ENCODE measurements at regions not wholly inside any gene's neighbourhood (a gene's known extent, or its start where the extent isn't known, plus 50 kb on each side); places are given as distances from the start of the nearest gene placed in this dataset.

DNA sequence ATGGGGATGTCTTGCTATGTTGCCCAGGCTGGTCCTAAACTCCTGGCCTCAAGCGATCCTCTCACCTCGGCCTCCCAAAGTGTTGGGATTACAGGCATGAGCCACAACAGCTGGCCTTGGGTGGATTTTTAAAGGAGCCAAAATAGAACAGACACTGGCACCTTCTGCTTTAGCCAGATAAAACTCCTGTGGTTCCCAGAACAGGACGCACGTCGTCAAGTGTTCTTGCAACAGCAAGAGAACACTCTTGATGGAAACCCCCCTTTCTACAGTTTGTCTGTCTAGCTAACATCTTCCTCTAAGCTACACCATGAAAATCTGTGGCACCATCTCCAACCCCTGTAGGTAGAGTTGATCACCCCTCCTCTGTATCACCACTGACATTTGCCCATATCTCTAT is 122.6 kb downstream of the NPIPB5 start:
- H3K4me3 ChIP-seq (ENCODE audit: insufficient read depth, low read depth, low read length), result no peak overlapping the region
- TF ChIP-seq POLR2A (IDR thresholded peaks at IDR 0.05; ENCODE audit: low read depth, low read length), result no peak
- TF ChIP-seq NFE2L2 (IDR thresholded peaks at IDR 0.05; ENCODE audit: low read depth, low read length), result no peak
- TF ChIP-seq, protein P1, sequence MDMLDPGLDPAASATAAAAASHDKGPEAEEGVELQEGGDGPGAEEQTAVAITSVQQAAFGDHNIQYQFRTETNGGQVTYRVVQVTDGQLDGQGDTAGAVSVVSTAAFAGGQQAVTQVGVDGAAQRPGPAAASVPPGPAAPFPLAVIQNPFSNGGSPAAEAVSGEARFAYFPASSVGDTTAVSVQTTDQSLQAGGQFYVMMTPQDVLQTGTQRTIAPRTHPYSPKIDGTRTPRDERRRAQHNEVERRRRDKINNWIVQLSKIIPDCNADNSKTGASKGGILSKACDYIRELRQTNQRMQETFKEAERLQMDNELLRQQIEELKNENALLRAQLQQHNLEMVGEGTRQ (IDR thresholded peaks at IDR 0.05; ENCODE audit: low read depth, low read length), result no peak
- TF ChIP-seq RCOR1 (IDR thresholded peaks at IDR 0.05; ENCODE audit: insufficient replicate concordance, low read length), result no peak
- TF ChIP-seq RAD21 (IDR thresholded peaks at IDR 0.05; ENCODE audit: low read length), result no peak
- 79% methylated on average over 5 of the region's 5 CpGs; no CpG with 5 or more reads in 1 of the 2 experiments for WGBS, 2 experiments (ENCODE audit: extremely low coverage in 2 of 2, insufficient read length in 1 of 2)
- no peak overlapping the region for H3K23ac ChIP-seq (ENCODE audit: low read depth, low read length)
- no peak overlapping the region for H4K8ac ChIP-seq (ENCODE audit: low read depth in 2 of 2, low read length in 2 of 2)
- in situ Hi-C loops (cut with MboI; ENCODE audit: low sequenced_read_pairs) (no loop called here), intact Hi-C loops (cut with micrococcal nuclease) (no loop called here), dilution Hi-C loops (cut with HindIII; ENCODE audit: low sequenced_read_pairs, unreplicated experiment) (no loop called here)
- H3K4ac ChIP-seq (ENCODE audit: low read depth, low read length), result no peak overlapping the region
- CTCF ChIA-PET, result interaction anchor here (0.5 to 0.7 kb wide), 2 partner anchors 39 to 225 kb away, joined by 3 to 4 read pairs; no protein-coding TSS in a partner anchor
- no peak overlapping the region for H2AK5ac ChIP-seq (ENCODE audit: low read depth, low read length)
- no peaks in the 10 kb centered on the region for H3K36me3 ChIP-seq (ENCODE audit: control insufficient read depth, insufficient read depth, low read length)
- H3K9me3 ChIP-seq (ENCODE audit: control insufficient read depth, insufficient read depth, low read length), result no peaks in the 10 kb centered on the region
- H3K4me1 ChIP-seq (ENCODE audit: control insufficient read depth, insufficient read depth, low read length), result no peaks in the 10 kb centered on the region
- H3K79me1 ChIP-seq (ENCODE audit: low read depth in 1 of 2, low read length in 2 of 2), result no peaks in the 10 kb centered on the region
- H3K56ac ChIP-seq (ENCODE audit: extremely low read depth, insufficient read depth, low read length), result no peak overlapping the region
- H2BK15ac ChIP-seq (ENCODE audit: low read depth, low read length), result no peak overlapping the region
- H3K4me2 ChIP-seq (ENCODE audit: low read depth, low read length), result no peak overlapping the region
- no peak overlapping the region for H3K27ac ChIP-seq (ENCODE audit: insufficient read depth, low read length)
- H3K9ac ChIP-seq (ENCODE audit: low read depth, low read length), result no peak overlapping the region
- H2BK20ac ChIP-seq (ENCODE audit: low read depth, low read length), result no peak overlapping the region
- ATAC-seq (ENCODE audit: low read depth), result no peak
- H2AFZ ChIP-seq (replicated peaks; ENCODE audit: low read length, poor library complexity), result no peak overlapping the region
- H2AK9ac ChIP-seq (replicated peaks; ENCODE audit: low read depth, low read length, poor library complexity), result no peak overlapping the region
- H3K14ac ChIP-seq (replicated peaks; ENCODE audit: low read depth, low read length), result no peak overlapping the region
- no peaks in the 10 kb centered on the region for H3K9me1 ChIP-seq (ENCODE audit: insufficient read depth, low read length)
- no peak overlapping the region for H2BK120ac ChIP-seq (ENCODE audit: low read depth, low read length)
- H3K27me3 ChIP-seq (ENCODE audit: control insufficient read depth, insufficient read depth, low read length), result peaks cover 14% of the 10 kb centered on the region
- BruUV-seq (replicated peaks), result no TSS peak
- H3K18ac ChIP-seq (ENCODE audit: low read depth, low read length), result no peak overlapping the region
- H4K91ac ChIP-seq (ENCODE audit: insufficient read depth, low read depth, low read length), result no peak overlapping the region
- no peak overlapping the region for H4K5ac ChIP-seq (ENCODE audit: low read depth, low read length)
- no peak for DNase-seq
- POLR2A ChIA-PET (ENCODE audit: unreplicated experiment), result no interaction called here
- no peaks in the 10 kb centered on the region for H4K20me1 ChIP-seq (ENCODE audit: insufficient read depth, low read length)
- H2BK5ac ChIP-seq (ENCODE audit: low read depth, low read length, poor library complexity, severe bottlenecking), result no peak overlapping the region
